ENCODE measurements at regions not wholly inside any gene's neighbourhood (a gene's known extent, or its start where the extent isn't known, plus 50 kb on each side); places are given as distances from the start of the nearest gene placed in this dataset.

DNA sequence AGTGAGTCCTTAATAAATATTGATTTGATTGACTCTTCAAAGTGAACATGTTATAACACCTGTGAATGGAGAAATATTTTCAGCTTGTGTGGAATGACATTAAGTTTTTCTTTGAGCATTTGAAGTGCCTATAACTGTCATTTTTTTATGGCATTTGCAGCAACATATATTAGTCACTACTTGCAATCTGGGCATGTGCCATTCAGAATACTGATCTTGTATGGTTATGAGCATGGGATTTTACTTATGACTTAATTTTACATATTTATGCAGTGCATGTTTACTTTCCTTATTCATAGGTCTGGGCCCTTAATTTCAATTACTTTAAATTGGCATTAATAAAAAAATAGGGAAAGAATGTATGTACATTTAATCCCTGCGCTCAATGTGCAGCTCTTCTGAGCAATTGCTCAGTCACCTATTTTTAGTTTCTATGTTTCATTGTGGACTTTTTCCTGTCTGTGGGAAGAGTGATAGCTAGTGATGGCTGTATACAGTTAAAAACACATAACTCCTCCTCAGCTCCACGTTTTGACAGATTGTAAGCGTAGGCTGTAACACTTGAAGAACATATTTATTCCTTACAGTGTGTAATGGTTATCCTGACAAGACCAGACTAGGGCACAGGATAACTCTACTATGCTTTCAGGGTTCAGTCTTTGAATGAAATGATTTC lies 339.6 kb downstream of the SNAPC1 start:
- DNase-seq, result no peak

DNA sequence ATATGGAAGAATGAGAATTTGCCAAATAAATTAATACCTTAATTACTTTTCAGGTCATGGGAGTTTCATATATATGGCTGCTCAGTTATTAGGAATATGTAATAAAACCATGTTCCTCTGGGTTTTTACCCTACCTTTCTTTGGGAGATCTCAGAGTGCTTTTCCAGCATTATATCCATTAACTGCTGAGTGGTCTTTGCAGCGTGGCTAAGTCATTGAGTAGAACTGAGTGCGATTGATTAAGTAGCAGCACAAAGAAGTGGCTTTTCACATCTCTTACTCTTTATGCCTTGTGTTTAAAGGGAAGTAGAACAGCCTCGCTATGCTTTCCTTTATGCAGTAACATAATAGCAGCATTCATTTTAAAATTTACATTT lies 340.1 kb downstream of the SNAPC1 start:
- DNase-seq, result no peak

DNA sequence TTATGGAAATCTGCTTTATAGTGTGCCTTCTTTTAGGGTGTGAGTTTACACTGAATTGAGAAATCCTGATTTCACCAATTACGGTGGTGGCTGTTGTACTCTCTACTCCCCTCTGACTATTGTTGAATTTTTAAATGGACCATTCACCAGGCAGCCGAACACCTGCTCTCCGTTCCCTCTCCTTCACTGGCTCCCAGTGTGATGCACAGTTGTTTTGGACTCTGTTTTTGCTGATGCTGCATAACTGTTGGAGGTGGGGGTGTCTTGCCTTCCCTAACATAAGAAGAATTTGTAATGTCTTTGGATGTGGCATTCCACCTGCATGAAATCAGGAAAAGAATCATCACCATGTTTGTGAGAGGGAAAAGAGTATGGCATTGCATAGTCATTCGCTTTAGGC lies 341.2 kb downstream of the SNAPC1 start:
- no peak for DNase-seq

DNA sequence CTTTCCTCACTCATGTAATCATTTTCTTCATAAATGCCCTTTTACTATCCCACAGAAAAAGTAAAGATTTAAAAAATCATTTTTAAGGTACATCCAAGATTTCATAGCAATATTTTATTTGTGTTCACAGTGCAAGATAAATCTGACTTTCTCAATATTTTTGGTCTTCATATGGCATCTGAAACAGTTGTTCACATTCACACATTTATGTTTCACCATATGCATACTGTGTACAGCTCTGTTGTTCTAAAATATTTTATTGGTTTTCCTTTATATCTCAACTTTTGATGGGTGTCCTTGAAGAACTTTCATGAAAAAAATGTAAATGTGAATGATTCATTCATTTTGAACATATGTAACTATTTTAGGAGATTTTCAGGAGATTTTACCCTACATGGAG lies 348.7 kb downstream of the SNAPC1 start:
- DNase-seq, result no peak

DNA sequence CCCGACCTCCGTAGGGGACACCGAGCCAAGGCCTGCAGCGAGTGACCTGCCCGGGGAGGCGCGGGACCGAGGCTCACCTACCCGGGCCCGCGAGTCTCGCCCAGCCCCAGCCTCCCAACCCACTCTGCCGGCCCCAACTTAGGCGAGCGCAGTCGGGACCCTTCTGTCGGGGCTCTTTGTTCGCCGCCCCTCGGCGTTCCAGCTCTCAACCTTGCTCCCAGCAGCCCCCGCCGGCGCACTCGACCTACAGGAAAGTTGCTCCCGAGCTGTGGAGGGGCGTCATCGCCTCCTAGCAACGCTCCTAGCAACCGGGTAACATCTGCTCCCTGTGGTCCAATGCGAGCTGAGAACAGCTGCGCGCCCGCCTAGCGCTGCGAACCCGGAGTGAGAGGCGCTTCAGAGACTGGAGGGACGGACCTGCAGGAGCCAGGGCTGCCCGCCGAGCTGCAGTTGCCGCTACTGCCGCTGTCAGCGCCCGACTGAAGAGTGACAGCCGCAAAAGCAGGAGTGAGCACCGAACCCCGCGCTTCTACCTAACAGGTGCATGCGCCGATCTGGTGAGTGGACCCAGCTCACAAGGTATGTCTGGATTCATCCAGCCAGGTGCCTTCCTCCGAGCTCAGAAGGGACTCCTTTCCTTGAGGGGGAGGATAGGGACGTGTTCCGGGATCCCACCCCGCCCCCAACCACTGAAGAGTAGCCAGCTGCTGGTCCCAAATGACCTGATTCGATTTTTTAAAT lies 355.0 kb downstream of the SNAPC1 start:
- DNase-seq, result peak; percentile 60

DNA sequence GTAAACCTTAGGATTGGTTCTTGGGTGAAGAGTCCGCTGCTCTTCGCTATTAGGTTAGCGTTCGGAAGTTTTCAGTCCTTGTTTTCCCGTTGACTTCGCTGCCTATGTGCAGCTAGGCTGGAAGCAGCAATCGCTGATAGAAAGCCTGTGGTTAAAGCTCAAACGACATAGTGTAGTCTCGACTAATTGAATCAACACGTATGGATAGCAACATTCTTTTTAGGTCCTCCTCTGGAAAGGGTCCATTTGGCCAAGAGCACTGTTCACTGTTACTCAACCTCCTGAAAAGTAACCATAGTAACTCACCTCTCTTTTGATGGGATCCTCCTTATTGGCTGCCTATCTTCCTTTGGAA lies 355.5 kb downstream of the SNAPC1 start:
- no peak for DNase-seq

DNA sequence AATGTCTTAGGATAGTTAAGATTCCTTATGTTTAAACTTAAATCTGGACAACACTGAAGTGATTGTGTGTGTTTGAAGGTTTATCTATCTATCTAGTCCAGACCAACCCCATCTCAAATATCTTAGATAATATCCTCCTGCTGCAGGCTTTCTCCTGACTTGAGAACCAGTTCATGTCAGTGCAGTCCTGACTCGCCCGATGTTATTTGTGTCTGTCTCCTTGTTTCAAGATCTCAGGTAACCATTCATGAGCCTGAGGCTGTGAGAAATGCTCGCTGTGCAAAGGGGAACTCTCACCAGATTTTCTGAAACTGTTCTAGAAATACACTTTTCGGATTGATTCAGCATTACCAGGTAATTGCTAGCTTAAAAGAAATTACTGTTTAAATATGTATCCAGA lies 356.2 kb downstream of the SNAPC1 start:
- DNase-seq, result no peak

DNA sequence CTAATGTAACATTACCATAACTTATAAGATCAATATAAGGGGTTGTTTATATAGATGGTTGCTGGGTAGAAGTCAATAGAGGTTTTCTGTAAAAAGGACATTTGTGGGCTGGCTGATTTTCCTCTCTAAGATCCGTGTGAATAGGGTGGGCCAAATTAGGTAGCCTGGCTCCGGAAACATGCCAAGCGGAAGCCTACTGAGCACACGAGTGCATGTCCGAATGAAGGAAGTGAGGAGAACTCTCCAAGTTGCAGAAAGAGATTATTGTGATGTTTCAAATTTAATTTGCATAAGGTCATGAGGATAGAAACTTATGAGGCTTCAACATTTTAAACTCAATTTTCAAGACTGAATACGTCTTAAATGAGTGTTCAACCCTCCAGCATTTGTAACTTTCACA lies 356.7 kb downstream of the SNAPC1 start:
- no peak for DNase-seq

DNA sequence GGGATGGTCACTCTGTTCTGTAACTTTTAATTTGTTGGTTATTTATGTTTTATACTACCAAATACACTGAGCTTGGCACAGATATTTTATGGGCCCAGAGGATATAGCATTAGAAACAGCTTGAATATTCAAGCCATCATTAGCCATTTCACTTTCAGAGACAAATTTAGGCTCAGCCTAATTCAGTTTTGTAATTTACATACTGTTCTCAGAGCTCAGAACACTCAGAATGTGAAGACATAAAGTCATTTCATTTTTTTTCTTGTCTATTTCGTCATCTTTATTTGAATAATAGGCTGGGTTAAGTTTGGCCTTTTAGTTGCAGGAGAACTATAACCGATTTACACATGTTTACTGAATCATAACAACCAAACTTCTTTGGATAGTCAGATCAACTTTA lies 361.7 kb downstream of the SNAPC1 start:
- no peak for DNase-seq

DNA sequence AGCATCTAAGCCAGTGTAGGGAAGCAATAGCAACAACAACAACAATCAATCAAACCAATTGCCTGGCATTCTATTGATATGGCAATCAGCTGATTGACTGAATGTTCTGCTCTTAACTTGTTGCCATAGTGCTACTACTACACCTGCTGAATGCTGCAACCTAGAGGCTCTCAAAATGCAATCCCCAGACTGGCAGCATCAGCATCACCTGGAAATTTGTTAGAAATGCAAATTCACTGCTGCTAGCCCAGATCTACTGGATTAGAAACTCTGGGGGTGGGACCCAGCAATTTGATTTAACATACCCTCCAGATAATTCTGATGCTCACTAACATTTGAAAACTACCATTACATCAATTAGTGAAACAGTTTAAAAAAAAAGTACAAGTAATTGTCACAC lies 363.6 kb downstream of the SNAPC1 start:
- no peak for DNase-seq

DNA sequence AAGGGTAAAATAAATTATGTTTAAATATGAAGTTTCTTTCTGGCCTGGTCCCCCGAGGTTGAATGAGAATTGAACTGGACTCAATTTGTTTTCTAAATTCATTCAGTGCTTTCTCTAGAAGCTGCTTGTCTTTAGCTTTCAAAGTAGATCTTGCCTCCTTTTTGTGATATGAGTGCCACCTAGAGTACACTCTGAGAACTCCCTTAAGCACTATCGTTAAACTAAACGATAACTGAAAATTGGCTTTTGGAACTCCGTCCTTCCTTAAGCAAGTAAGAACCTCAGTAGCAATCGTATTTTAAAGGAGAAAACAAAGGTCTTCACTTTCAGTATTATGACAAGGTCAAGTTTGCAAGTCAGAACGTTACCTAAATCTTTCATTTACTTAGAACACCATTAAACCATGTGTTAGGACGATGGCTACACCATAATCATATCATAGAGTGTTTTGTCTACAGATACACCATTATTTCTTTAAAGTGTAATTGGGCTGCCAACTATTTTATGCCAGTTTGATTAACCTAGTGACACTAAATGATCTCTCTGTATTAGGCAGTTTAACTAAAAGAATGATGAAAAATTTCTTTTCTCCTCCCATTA lies 364.8 kb downstream of the SNAPC1 start:
- DNase-seq, result peak; percentile 19

DNA sequence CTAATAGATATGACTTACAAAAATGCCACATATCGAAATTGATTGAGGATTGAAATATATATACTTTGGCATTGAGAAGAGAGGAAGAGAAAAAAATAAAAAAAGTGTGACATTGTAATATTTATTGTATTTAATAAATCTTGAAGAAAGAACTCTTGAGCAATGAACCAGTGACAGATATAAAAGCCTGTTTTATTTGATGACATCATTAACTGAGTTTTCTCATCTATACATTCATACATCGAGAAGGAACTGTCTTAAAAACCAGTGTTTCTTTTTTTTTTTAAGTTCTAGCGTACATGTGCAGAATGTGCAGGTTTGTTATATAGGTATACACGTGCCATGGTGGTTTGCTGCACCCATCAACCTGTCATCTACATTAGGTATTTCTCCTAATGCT lies 368.2 kb downstream of the SNAPC1 start:
- no peak for DNase-seq

DNA sequence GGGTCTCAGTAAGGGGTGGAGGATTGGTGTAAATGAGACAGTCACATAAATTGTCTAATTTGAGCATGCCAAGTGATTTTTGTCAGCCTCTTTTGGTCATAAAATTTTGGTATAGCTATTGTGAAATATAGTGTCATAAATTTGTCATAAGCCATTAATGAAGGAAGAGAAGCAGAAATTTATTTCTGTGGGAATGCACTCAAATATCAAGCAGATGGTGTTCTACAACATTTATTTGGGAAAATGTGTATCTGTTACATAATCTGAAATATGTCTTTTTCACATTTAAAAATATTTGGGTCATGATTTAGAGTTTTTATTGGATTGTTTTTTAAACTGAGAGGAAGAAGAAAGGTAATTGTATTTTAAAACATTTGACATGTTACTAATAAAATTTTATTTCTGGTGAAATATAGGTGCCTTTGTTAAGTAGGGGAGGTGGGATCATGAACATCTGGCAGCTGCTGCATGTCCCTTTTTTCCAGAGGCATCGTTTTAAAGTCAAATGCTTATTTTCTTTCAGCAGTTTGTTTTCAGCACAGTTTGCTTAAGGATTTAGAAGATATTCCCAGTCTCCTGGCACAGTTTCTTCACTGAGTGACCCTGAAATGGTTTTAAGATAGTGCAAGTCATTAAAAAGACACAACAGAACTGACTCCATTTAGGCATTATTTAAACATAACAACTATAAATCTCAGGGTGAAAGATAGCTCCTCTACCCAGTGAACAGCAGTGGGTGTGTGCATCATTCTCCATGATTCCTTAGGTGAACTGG lies 371.7 kb downstream of the SNAPC1 start:
- no peak for DNase-seq

DNA sequence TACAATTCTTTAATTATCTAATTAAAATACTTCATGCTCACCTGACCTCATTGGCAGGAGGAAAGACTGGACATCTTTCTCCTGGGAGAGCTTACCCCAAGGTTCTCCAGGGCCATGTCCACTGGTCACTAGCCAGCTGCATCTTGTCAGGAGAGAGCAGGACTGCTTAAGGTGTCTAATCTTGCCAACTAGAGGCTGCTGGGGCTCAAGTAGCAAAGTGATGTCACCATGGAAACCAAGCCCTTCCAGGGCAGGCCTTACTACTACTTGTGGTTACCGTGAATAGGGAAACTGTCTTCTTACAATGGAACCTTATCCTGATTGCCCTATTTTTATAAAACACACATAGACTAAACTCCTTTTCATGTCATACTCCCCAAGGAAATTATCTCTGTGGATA lies 376.4 kb downstream of the SNAPC1 start:
- no peak for DNase-seq

DNA sequence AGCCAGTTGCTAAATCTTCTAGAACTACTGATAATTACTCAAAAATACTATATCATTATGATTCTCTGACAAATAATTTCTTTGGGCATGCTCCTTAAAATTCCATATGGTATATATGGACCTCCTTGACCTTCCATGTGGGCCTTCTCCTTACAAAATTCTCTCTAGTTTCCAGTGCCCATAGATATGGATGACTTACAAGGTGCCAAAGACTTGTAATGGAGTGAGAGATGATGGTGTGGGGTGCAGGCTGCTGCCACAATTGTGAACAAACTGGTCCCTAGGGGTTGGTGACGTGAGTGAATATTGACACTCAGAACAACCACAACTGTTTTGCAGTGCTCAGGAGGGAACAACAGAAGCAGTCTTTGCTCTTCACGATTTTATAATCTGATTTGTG lies 378.9 kb downstream of the SNAPC1 start:
- DNase-seq, result no peak

DNA sequence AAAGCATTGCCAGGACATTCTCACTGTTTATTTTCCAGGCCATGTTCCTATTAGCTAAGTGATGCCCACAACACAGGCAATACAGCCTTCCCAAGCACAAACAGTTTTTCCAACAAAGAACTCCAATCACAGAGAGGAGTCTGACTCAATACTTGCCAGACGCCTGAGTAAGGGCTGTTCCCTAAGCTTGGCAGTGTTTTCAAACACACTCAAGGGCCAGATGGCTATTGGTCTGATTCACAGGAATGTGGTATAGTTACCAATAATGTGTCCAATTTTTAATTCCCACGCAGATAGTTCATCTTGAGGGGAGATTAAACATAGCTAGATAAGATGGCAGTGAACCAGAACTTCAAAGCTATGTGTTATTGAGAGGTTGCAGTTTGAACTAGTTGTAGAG lies 381.0 kb downstream of the SNAPC1 start:
- DNase-seq, result no peak

DNA sequence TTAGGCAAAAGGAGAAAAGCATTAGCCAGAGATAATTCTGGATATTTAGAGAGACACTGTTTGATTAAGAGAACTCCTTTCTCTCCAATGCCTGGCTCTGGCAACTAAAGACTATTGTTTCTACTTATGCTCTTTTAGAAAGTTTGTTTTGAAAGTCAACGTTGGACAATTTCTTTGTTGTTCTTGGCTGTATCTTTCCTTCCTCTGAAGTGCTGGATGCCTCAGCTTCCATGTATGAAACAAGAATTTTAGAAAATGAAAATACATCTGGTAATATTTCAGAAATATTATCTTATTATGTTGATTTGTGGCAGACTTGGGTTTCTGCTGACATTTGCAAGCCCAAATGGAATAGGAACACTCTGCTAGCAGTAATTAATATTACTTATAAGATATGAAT lies 382.6 kb downstream of the SNAPC1 start:
- no peak for DNase-seq

DNA sequence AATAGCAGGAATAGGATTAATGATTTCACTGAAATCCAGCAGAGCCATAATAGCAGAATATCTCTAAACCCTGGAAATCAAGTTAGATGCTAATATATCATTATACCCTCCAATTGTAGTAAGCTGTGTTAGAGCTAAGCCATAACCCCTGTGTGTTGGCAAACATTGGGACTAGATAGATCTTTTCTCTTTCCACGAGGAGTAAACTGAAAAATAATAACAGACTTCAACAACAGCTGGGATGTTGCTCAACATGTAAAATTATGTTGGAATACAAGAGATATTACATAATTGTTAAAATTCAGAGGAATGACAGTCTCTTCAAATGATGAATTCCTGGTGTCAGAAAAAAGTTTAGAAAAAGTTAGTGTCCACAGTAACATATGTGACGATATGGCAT lies 383.8 kb downstream of the SNAPC1 start:
- DNase-seq, result no peak

DNA sequence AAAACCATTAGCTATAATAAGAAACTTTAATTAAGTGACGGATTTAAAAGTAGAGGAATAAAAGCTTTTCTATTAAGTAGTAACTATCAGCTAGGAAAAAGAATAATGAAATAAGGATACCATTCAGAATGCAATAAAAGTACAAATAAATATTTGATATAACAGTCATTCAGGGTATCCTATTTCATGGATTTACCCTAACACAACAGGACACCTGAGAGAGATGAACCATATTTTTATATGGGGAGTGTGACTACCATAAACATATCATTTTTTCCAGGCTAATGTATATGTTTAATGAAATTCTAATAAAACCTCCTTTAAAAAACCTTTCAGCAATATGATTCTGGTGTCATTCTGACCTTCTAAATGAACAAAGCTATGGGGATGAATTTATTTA lies 393.8 kb downstream of the SNAPC1 start:
- DNase-seq, result no peak

DNA sequence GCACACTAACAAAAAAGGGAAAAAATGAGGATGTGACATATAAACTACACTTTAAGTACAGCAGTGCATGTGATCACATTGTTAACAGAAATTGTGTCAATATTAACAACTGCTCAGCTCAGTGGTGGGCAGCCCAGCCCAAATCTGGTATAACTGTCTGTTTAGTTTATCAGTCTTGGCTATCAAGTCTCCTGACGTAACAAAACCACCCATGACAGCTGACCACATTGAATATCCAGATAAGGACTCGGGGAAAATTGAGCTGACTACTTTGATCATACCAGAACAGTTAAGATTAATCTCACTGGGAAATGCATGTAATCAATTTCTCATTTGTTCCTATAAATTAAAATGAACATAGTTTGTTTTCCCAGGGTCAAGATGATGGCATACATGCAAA lies 396.6 kb downstream of the SNAPC1 start:
- DNase-seq, result no peak

DNA sequence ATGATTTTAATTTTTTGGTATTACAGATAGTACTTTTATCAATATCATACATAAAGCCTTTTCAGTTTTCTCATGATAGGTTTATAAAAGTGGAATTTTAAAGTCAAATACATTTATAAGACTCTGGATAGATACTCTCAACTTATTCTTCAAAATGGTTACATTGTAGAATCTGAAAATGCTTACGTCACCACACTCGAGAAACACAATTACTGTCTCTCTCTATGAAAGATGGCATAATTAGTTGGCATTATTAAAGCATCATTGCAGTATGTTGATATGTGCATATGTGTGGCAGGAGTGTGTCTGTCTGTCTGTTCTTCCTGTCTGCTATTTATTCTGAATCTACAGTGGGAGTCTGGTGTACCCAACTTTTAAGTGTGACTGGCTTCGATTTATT lies 397.1 kb downstream of the SNAPC1 start:
- DNase-seq, result no peak

DNA sequence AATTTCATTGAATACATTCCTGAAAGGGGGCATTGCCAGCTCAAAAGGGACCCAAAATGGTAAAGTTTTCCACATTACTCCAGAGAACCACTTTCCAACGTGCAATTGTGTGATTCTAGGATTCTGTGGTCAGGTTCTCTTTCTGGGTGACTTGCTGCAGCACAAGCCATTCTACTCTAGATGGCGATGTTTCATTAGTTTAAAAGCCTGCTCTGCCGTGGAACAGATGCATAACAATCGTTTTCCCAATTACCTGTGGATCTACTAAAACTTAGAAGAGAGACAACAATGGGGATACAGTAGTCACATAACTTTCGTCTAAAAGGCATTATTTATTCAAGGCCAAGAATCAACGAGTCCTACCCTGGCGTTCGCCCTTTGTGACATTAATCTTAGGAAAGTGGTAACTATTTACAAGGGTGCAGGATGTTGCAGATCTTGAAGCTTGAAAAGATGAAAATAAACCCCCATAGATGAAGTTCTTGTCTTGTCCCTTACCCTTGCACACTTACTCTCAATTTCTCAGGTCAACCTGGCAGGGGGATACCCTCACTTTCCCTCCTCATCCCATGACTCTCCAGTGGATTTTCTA lies 400.9 kb downstream of the SNAPC1 start:
- DNase-seq, result peak; percentile 5

DNA sequence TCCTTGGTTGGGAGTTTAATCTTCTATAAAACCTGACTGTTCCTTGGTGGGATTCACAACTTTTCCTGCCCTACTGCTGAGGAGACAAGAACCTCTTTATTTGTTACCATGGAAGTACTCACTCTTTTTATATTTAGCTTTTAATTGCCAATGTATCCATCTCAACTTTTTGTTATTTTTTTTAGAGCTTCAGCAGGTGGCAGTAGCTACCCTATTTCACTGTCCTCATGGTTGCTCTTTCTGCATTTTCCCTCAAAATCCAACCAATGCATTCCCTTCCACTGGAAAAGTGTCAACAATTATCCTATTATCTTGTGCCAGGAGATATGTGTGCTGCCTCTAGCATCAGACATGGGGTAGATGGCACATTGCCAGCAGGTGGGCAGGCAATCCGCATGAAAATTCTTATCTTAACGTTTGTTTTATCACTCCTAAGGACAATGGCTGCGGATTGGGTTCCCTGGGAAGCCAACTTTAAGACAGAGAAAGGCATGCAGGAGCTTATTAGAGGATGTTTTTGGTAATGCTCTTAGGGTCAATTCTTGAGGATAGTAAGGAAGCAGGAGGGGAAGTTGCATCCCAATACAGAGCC lies 406.4 kb downstream of the SNAPC1 start:
- no peak for DNase-seq
